ENCODE measurements at regions not wholly inside any gene's neighbourhood (a gene's known extent, or its start where the extent isn't known, plus 50 kb on each side); places are given as distances from the start of the nearest gene placed in this dataset.
"Not testable (repeated sequence)": the region's sequence is repeated elsewhere in the genome, so short reads cannot be mapped to it uniquely, and the experiment has no call there.

GRCh38 chr9:75265525-75265972, 177.2 kb downstream of the OSTF1 start:
- H3K9me3 ChIP-seq: no peaks in the 10 kb centered on the region
- in situ Hi-C loops (cut with MboI; ENCODE audit: low sequenced_read_pairs in 4 of 4) (loop anchor here in 1 of 4 donors (10.0 kb wide), 1 partner anchor 589 kb away; no protein-coding TSS in a partner anchor), intact Hi-C loops (cut with DNase I; ENCODE audit: low total_unique reads) (loop anchor here (5.0 kb wide), 1 partner anchor 1037 kb away; no protein-coding TSS in a partner anchor)
- H3K4me3 ChIP-seq: no peak overlapping the region
- no peaks in the 10 kb centered on the region for H3K36me3 ChIP-seq
- peaks cover 0 to 4% of the 10 kb centered on the region in 2 donors for H3K4me1 ChIP-seq
- H3K27me3 ChIP-seq: no peaks in the 10 kb centered on the region
- TF ChIP-seq POLR2A (IDR thresholded peaks at IDR 0.05) (no peak), CTCF (IDR thresholded peaks at IDR 0.05 in 4 of 5, conservative IDR thresholded peaks at IDR 0.05 in 1 of 5) (peak; percentile 41 to 79 (median 63))
- ATAC-seq: no peak
- no peak for DNase-seq
- H3K27ac ChIP-seq: no peak overlapping the region

- no peak overlapping the region for H3K4me3 ChIP-seq
- no peaks in the 10 kb centered on the region for H3K27me3 ChIP-seq
- ATAC-seq (no peak), DNase-seq (no peak)
- TF ChIP-seq POLR2A (IDR thresholded peaks at IDR 0.05) (no peak), CTCF (IDR thresholded peaks at IDR 0.05 in 4 of 5, conservative IDR thresholded peaks at IDR 0.05 in 1 of 5) (no peak)
- H3K4me1 ChIP-seq: peaks cover 0 to 4% of the 10 kb centered on the region in 2 donors
- intact Hi-C loops (cut with DNase I; ENCODE audit: low total_unique reads) (loop anchor here (5.0 kb wide), 1 partner anchor 1033 kb away; no protein-coding TSS in a partner anchor), in situ Hi-C loops (cut with MboI; ENCODE audit: low sequenced_read_pairs in 4 of 4) (loop anchor here in 1 of 4 donors (10.0 kb wide), 1 partner anchor 586 kb away; no protein-coding TSS in a partner anchor)
- H3K36me3 ChIP-seq: no peaks in the 10 kb centered on the region
- H3K9me3 ChIP-seq: no peaks in the 10 kb centered on the region
- H3K27ac ChIP-seq: no peak overlapping the region
Measured at GRCh38 chr9:75269197-75269596, 180.9 kb downstream of the OSTF1 start.

- intact Hi-C loops (cut with DNase I; ENCODE audit: low total_unique reads); H3K27ac ChIP-seq; H3K4me3 ChIP-seq; H3K4me1 ChIP-seq; DNase-seq; ATAC-seq; H3K36me3 ChIP-seq; in situ Hi-C loops (cut with MboI; ENCODE audit: low sequenced_read_pairs in 4 of 4); H3K27me3 ChIP-seq; H3K9me3 ChIP-seq: not testable (repeated sequence)
Measured at GRCh38 chr9:75273055-75273454, 184.7 kb downstream of the OSTF1 start.

- intact Hi-C loops (cut with DNase I; ENCODE audit: low total_unique reads) (no loop called here), in situ Hi-C loops (cut with MboI; ENCODE audit: low sequenced_read_pairs in 4 of 4) (no loop called here)
- no peak for TF ChIP-seq POLR2A (IDR thresholded peaks at IDR 0.05)
- no peak for TF ChIP-seq CTCF (IDR thresholded peaks at IDR 0.05 in 4 of 5, conservative IDR thresholded peaks at IDR 0.05 in 1 of 5)
- H3K36me3 ChIP-seq: no peaks in the 10 kb centered on the region
- DNase-seq (no peak), ATAC-seq (no peak)
- no peaks in the 10 kb centered on the region for H3K4me1 ChIP-seq
- no peaks in the 10 kb centered on the region for H3K9me3 ChIP-seq
- H3K27me3 ChIP-seq: no peaks in the 10 kb centered on the region
- no peak overlapping the region for H3K27ac ChIP-seq
- H3K4me3 ChIP-seq: no peak overlapping the region
Measured at GRCh38 chr9:75274781-75275180, 186.5 kb downstream of the OSTF1 start.

- intact Hi-C loops (cut with DNase I; ENCODE audit: low total_unique reads) (no loop called here), in situ Hi-C loops (cut with MboI; ENCODE audit: low sequenced_read_pairs in 4 of 4) (no loop called here)
- DNase-seq (no peak), ATAC-seq (no peak)
- Histone ChIP-seq H3K4me3 (no peak overlapping the region), H3K27me3 (no peaks in the 10 kb centered on the region), H3K9me3 (no peaks in the 10 kb centered on the region), H3K27ac (no peak overlapping the region), H3K36me3 (no peaks in the 10 kb centered on the region), H3K4me1 (no peaks in the 10 kb centered on the region)
- no peak for TF ChIP-seq POLR2A (IDR thresholded peaks at IDR 0.05)
- TF ChIP-seq CTCF (IDR thresholded peaks at IDR 0.05 in 4 of 5, conservative IDR thresholded peaks at IDR 0.05 in 1 of 5): no peak
Measured at GRCh38 chr9:75282047-75282446, 193.7 kb downstream of the OSTF1 start.
